Gastrocnemius medialis (tissue), 4 donors: ENCODE measurements at regions not wholly inside any gene's neighbourhood (a gene's known extent, or its start where the extent isn't known, plus 50 kb on each side); places are given as distances from the start of the nearest gene placed in this dataset.

Experiments
- ATAC-seq, 2 donors: fragments of 150-250 bp; one replicate each; pipeline ENCODE4 v1.9.1; 2016
- DNase-seq, 2 donors: peaks; one replicate each; pipeline ENCODE4 v3.0.0-alpha.2; 2019
- H3K27ac ChIP-seq, 4 donors: fragments of 200-600 bp; sonication (generic); 1 replicate in 1 of 4; 2 replicates in 3 of 4; pipeline ENCODE4 v1.5.1; 2016 to 2018; ENCODE audit warnings: mild to moderate bottlenecking in 2 of 4, moderate library complexity in 1 of 4
- H3K27me3 ChIP-seq, 3 donors: fragments of 200-600 bp; sonication (generic) in 2 of 3; 1 replicate in 1 of 3; 2 replicates in 2 of 3; pipeline versions ENCODE4 v1.5.1 to v1.6.0; 2016 to 2019; ENCODE audit warnings: mild to moderate bottlenecking in 1 of 3, moderate library complexity in 1 of 3
- H3K36me3 ChIP-seq, 2 donors: fragments of 200-600 bp; sonication (generic) in 1 of 2; one replicate each; pipeline ENCODE4 v1.5.1; 2017 to 2018
- H3K4me1 ChIP-seq, 2 donors: fragments of 200-600 bp; sonication (generic) in 1 of 2; one replicate each; pipeline ENCODE4 v1.5.1; 2016 to 2017; ENCODE audit warnings: mild to moderate bottlenecking in 2 of 2
- H3K4me3 ChIP-seq, 4 donors: fragments of 200-600 bp; sonication (generic) in 3 of 4; 1 replicate in 1 of 4; 2 replicates in 3 of 4; pipeline ENCODE4 v1.5.1; 2016 to 2019; ENCODE audit warnings: mild to moderate bottlenecking in 2 of 4
- H3K9me3 ChIP-seq, 3 donors: fragments of 200-600 bp; sonication (generic) in 2 of 3; 1 replicate in 1 of 3; 2 replicates in 2 of 3; pipeline ENCODE4 v1.5.1; 2016 to 2019
- CTCF ChIP-seq, 5 experiments: fragments of 450-650 bp in 3 of 5; fragments of 200-600 bp in 2 of 5; sonication (generic) in 2 of 5; IDR thresholded peaks in 4 of 5; conservative IDR thresholded peaks in 1 of 5; 1 replicate in 4 of 5; 2 replicates in 1 of 5; pipeline ENCODE4 v1.5.1; 2016 to 2019; ENCODE audit warnings: antibody characterized with exemption in 5 of 5, mild to moderate bottlenecking in 3 of 5, moderate library complexity in 3 of 5
- POLR2A ChIP-seq, 2 donors: fragments of 450-650 bp; IDR thresholded peaks; one replicate each; pipeline ENCODE4 v1.6.1; 2017; ENCODE audit warnings: antibody characterized with exemption in 2 of 2, mild to moderate bottlenecking in 2 of 2, moderate library complexity in 2 of 2
- in situ Hi-C, 4 donors: fragments of 200-750 bp; cut with MboI; loops; one replicate each; pipeline versions ENCODE4 v1.15.0 to v1.8.0; 2017; ENCODE audit warnings: low sequenced_read_pairs in 4 of 4
- intact Hi-C: fragments of 100-400 bp; cut with DNase I; formaldehyde crosslinking; loops from one replicate; pipeline ENCODE4 v1.15.1; 2023; ENCODE audit warnings: low total_unique reads

GRCh38 chr6:110549277-110549676, 72.9 kb upstream of the SLC22A16 start:
- Histone ChIP-seq H3K4me3 (no peak overlapping the region), H3K27ac (no peak overlapping the region), H3K27me3 (no peaks in the 10 kb centered on the region), H3K36me3 (no peaks in the 10 kb centered on the region), H3K9me3 (no peaks in the 10 kb centered on the region), H3K4me1 (no peaks in the 10 kb centered on the region)
- intact Hi-C loops (no loop called here), in situ Hi-C loops (loop anchor here in 2 of 4 donors (25.0 kb wide), 2 partner anchors 388 to 663 kb away; no protein-coding TSS in a partner anchor)
- TF ChIP-seq CTCF (IDR thresholded peaks at IDR 0.05 in 4 of 5, conservative IDR thresholded peaks at IDR 0.05 in 1 of 5) (no peak), POLR2A (IDR thresholded peaks at IDR 0.05) (no peak)
- ATAC-seq (no peak), DNase-seq (no peak)

DNA sequence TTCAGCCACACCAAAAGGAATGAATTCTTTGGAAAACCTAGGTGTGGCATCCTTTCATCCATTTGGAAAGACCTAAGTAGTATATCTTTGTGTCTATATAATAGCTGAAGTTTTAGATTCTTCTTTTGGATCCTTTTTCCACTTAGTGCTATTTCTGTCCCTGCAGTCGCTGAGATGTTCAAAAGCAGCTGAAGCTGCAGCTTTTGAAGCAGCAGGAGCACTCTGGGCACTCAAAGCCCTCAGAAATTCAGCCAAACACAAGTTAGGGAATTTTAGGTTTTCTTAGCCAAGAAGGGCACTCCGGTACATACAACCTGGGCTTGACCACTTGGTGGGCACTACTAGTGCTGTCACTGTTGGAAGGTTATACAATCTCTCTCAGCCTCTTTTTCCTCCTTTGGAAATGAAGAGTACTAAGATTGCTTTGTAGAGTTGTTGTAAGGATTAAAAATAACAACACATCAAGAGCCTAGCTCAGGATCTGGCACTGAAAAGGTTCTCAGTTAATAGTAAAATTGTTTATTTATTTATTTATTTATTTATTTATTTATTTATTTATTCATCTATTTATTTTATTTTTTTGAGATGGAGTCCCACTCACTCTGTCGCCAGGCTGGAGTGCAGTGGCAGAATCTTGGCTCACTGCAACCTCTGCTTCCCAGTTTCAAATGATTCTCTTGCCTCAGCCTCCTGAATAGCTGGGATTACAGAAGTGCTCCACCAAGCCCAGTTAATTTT, 71.9 kb upstream of the SLC22A16 start:
- no peaks in the 10 kb centered on the region for H3K4me1 ChIP-seq
- TF ChIP-seq CTCF (IDR thresholded peaks at IDR 0.05 in 4 of 5, conservative IDR thresholded peaks at IDR 0.05 in 1 of 5), result no peak
- no peak for TF ChIP-seq POLR2A (IDR thresholded peaks at IDR 0.05)
- in situ Hi-C loops (loop anchor here in 2 of 4 donors (25.0 kb wide), 2 partner anchors 389 to 664 kb away; no protein-coding TSS in a partner anchor), intact Hi-C loops (no loop called here)
- no peak overlapping the region for H3K27ac ChIP-seq
- ATAC-seq, result no peak
- no peaks in the 10 kb centered on the region for H3K36me3 ChIP-seq
- no peaks in the 10 kb centered on the region for H3K9me3 ChIP-seq
- DNase-seq, result no peak
- no peak overlapping the region for H3K4me3 ChIP-seq
- no peaks in the 10 kb centered on the region for H3K27me3 ChIP-seq

GRCh38 chr6:110547266-110547964, 71.0 kb upstream of the SLC22A16 start:
- Histone ChIP-seq H3K4me3 (no peak overlapping the region), H3K36me3 (no peaks in the 10 kb centered on the region), H3K27me3 (no peaks in the 10 kb centered on the region), H3K4me1 (no peaks in the 10 kb centered on the region), H3K9me3 (no peaks in the 10 kb centered on the region), H3K27ac (no peak overlapping the region)
- in situ Hi-C loops, result loop anchor here in 2 of 4 donors (25.0 kb wide), 2 partner anchors 390 to 665 kb away; no protein-coding TSS in a partner anchor
- intact Hi-C loops, result no loop called here
- ATAC-seq (no peak), DNase-seq (no peak)
- TF ChIP-seq POLR2A (IDR thresholded peaks at IDR 0.05), result no peak
- no peak for TF ChIP-seq CTCF (IDR thresholded peaks at IDR 0.05 in 4 of 5, conservative IDR thresholded peaks at IDR 0.05 in 1 of 5)

- H3K4me3 ChIP-seq, result no peak overlapping the region
- in situ Hi-C loops, result loop anchor here in 2 of 4 donors (25.0 kb wide), 2 partner anchors 392 to 667 kb away; no protein-coding TSS in a partner anchor
- no peaks in the 10 kb centered on the region for H3K9me3 ChIP-seq
- H3K27ac ChIP-seq, result no peak overlapping the region
- no peak for ATAC-seq
- no peak for DNase-seq
- TF ChIP-seq CTCF (IDR thresholded peaks at IDR 0.05 in 4 of 5, conservative IDR thresholded peaks at IDR 0.05 in 1 of 5) (no peak), POLR2A (IDR thresholded peaks at IDR 0.05) (no peak)
- no peaks in the 10 kb centered on the region for H3K36me3 ChIP-seq
- no peaks in the 10 kb centered on the region for H3K4me1 ChIP-seq
- intact Hi-C loops, result no loop called here
- H3K27me3 ChIP-seq, result no peaks in the 10 kb centered on the region
These were observed 68.9 kb upstream of the SLC22A16 start for GRCh38 chr6:110545081-110545872.
